BJ (cell line): ENCODE measurements at regions not wholly inside any gene's neighbourhood (a gene's known extent, or its start where the extent isn't known, plus 50 kb on each side); places are given as distances from the start of the nearest gene placed in this dataset.

ENCODE experiments used
- CTCF ChIA-PET: fragments of 350-600 bp; formaldehyde crosslinking; extraction: SDS; loops from one replicate; lab custom pipeline; 2021; ENCODE audit warnings: antibody characterized with exemption, inconsistent platforms; lab: Yijun Ruan, JAX
- POLR2A ChIA-PET: fragments of 300-600 bp; sonication (Branson Sonifier 250); formaldehyde crosslinking; extraction: SDS; loops from one replicate; lab custom pipeline; 2021; ENCODE audit warnings: antibody characterized with exemption; lab: Charles Lee
- DNase-seq: peaks from one replicate; pipeline ENCODE4 v3.0.0-alpha.2; 2011; ENCODE audit warnings: low read depth
- H3K27me3 ChIP-seq: 2 replicates; pipeline ENCODE4 v1.6.0; 2011; ENCODE audit warnings: low read length; ENCODE audit not compliant: control insufficient read depth, insufficient read depth
- H3K36me3 ChIP-seq: 2 replicates; pipeline ENCODE4 v1.5.1; 2011; ENCODE audit warnings: low read length; ENCODE audit not compliant: control insufficient read depth, insufficient read depth
- H3K4me3 ChIP-seq: 2 replicates; pipeline ENCODE4 v1.5.1; 2011; ENCODE audit warnings: low read depth, mild to moderate bottlenecking, control low read depth, low read length
- TF ChIP-seq, protein P1 (sequence below): IDR thresholded peaks from 2 replicates; pipeline ENCODE4 v1.5.1; 2011; ENCODE audit warnings: low read depth, mild to moderate bottlenecking, control low read depth, inconsistent platforms, low read length, moderate library complexity; ENCODE audit not compliant: insufficient read depth

GRCh38 chr4:125483278-125483677 lies 168.5 kb downstream of the FAT4 start:
- TF ChIP-seq, protein P1, sequence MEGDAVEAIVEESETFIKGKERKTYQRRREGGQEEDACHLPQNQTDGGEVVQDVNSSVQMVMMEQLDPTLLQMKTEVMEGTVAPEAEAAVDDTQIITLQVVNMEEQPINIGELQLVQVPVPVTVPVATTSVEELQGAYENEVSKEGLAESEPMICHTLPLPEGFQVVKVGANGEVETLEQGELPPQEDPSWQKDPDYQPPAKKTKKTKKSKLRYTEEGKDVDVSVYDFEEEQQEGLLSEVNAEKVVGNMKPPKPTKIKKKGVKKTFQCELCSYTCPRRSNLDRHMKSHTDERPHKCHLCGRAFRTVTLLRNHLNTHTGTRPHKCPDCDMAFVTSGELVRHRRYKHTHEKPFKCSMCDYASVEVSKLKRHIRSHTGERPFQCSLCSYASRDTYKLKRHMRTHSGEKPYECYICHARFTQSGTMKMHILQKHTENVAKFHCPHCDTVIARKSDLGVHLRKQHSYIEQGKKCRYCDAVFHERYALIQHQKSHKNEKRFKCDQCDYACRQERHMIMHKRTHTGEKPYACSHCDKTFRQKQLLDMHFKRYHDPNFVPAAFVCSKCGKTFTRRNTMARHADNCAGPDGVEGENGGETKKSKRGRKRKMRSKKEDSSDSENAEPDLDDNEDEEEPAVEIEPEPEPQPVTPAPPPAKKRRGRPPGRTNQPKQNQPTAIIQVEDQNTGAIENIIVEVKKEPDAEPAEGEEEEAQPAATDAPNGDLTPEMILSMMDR = no peak
- Histone ChIP-seq H3K27me3 (no peaks in the 10 kb centered on the region), H3K36me3 (peaks cover 3% of the 10 kb centered on the region), H3K4me3 (no peak overlapping the region)
- POLR2A ChIA-PET = no interaction called here
- CTCF ChIA-PET = no interaction called here
- no peak for DNase-seq

DNA sequence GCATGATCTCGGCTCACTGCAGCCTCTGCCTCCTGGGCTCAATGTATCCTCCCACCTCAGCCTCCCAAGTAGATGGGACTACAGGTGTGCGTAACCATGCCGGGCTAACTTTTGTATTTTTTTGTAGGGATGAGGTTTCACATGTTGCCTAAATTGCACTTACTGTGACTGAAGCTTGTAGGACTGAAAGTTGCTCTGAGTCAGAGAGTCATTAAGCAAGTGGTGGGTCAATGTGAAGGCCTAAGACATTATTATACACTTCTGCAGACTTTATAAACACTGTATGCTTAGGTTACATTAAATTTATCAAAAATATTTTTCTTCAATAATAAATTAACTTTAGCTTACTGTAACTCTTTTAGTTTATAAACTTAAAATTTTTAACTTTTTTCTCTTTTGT lies 170.2 kb downstream of the FAT4 start:
- TF ChIP-seq, protein P1 = no peak
- DNase-seq = no peak
- peaks cover 3% of the 10 kb centered on the region for H3K36me3 ChIP-seq
- no peak overlapping the region for H3K4me3 ChIP-seq
- no peaks in the 10 kb centered on the region for H3K27me3 ChIP-seq
- ChIA-PET POLR2A (no interaction called here), CTCF (no interaction called here)

- ChIA-PET POLR2A (no interaction called here), CTCF (no interaction called here)
- TF ChIP-seq, protein P1 = no peak
- peaks cover 9% of the 10 kb centered on the region for H3K36me3 ChIP-seq
- no peaks in the 10 kb centered on the region for H3K27me3 ChIP-seq
- H3K4me3 ChIP-seq = no peak overlapping the region
- DNase-seq = no peak
Observed at GRCh38 chr4:125486351-125486750, 171.6 kb downstream of the FAT4 start.

DNA sequence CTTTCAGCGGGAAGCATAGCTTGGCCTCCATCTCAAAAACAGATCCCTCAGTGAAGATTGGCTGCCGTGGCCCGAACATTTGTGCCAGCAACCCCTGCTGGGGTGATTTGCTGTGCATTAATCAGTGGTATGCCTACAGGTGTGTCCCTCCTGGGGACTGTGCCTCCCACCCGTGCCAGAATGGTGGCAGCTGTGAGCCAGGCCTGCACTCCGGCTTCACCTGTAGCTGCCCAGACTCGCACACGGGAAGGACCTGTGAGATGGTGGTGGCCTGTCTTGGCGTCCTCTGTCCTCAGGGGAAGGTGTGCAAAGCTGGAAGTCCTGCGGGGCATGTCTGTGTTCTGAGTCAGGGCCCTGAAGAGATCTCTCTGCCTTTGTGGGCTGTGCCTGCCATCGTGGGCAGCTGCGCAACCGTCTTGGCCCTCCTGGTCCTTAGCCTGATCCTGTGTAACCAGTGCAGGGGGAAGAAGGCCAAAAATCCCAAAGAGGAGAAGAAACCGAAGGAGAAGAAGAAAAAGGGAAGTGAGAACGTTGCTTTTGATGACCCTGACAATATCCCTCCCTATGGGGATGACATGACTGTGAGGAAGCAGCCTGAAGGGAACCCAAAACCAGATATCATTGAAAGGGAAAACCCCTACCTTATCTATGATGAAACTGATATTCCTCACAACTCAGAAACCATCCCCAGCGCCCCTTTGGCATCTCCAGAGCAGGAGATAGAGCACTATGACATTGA lies 175.4 kb downstream of the FAT4 start:
- TF ChIP-seq, protein P1 = no peak
- ChIA-PET CTCF (no interaction called here), POLR2A (no interaction called here)
- DNase-seq = no peak
- H3K36me3 ChIP-seq = peaks cover 7% of the 10 kb centered on the region
- H3K4me3 ChIP-seq = no peak overlapping the region
- no peaks in the 10 kb centered on the region for H3K27me3 ChIP-seq

DNA sequence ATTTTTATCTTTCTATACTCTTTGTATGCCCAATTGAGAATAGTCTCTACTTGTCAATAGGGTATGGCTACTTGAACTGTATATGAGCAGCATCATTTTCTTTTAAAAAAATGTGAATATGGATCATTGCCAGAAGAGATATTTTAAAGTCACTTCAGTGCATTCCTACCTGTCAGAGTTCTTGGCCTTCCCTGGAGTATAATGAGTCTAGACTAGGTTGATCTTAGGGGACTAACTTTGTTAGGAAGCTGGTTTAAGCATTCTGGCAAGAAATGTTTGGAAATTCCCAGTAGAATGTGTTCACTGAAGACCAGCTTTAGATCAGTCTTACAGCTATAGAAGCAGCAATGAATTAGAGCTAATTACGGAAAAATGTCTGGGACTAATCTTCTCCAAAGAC lies 178.2 kb downstream of the FAT4 start:
- POLR2A ChIA-PET = no interaction called here
- Histone ChIP-seq H3K4me3 (no peak overlapping the region), H3K27me3 (no peaks in the 10 kb centered on the region), H3K36me3 (peaks cover 7% of the 10 kb centered on the region)
- CTCF ChIA-PET = interaction anchor here (0.7 kb wide), 1 partner anchor 12 kb away, joined by 3 read pairs; no protein-coding TSS in a partner anchor
- TF ChIP-seq, protein P1 = no peak
- DNase-seq = no peak
